Neural cell (in vitro differentiated cells): ENCODE measurements at regions not wholly inside any gene's neighbourhood (a gene's known extent, or its start where the extent isn't known, plus 50 kb on each side); places are given as distances from the start of the nearest gene placed in this dataset.

Experiments
- EP300 ChIP-seq: fragments of 450-650 bp; conservative IDR thresholded peaks from 2 replicates; pipeline ENCODE4 v1.6.1; 2014; ENCODE audit warnings: antibody characterized with exemption, mild to moderate bottlenecking, moderate library complexity; ENCODE audit not compliant: poor library complexity, severe bottlenecking
- EZH2 ChIP-seq: fragments of 200-600, 300-800 bp; shearing (Covaris generic), sonication (generic); IDR thresholded peaks from 2 replicates; pipeline ENCODE4 v1.6.1; 2014; ENCODE audit warnings: antibody characterized with exemption, low read length, borderline replicate concordance, mild to moderate bottlenecking; ENCODE audit not compliant: insufficient read depth, poor library complexity, severe bottlenecking
- POLR2AphosphoS5 ChIP-seq: IDR thresholded peaks from 2 replicates; pipeline ENCODE4 v1.6.1; 2012
- RAD21 ChIP-seq: fragments of 450-650 bp; conservative IDR thresholded peaks from 2 replicates; pipeline ENCODE4 v1.6.1; 2014; ENCODE audit warnings: antibody characterized with exemption, mild to moderate bottlenecking, moderate library complexity
- SMC3 ChIP-seq: fragments of 450-650 bp; conservative IDR thresholded peaks from 2 replicates; pipeline ENCODE4 v1.6.1; 2014; ENCODE audit warnings: antibody characterized with exemption, mild to moderate bottlenecking, moderate library complexity; ENCODE audit not compliant: poor library complexity
- TAF1 ChIP-seq: IDR thresholded peaks from 2 replicates; pipeline ENCODE4 v1.6.1; 2012; ENCODE audit warnings: low read depth
- TF ChIP-seq, protein P1 (sequence below): fragments of 450-650 bp; IDR thresholded peaks from 2 replicates; pipeline ENCODE4 v1.5.1; 2014; ENCODE audit warnings: antibody characterized with exemption, mild to moderate bottlenecking, moderate library complexity; ENCODE audit not compliant: poor library complexity, severe bottlenecking

- no peak for TF ChIP-seq EZH2
- TF ChIP-seq, protein P1, sequence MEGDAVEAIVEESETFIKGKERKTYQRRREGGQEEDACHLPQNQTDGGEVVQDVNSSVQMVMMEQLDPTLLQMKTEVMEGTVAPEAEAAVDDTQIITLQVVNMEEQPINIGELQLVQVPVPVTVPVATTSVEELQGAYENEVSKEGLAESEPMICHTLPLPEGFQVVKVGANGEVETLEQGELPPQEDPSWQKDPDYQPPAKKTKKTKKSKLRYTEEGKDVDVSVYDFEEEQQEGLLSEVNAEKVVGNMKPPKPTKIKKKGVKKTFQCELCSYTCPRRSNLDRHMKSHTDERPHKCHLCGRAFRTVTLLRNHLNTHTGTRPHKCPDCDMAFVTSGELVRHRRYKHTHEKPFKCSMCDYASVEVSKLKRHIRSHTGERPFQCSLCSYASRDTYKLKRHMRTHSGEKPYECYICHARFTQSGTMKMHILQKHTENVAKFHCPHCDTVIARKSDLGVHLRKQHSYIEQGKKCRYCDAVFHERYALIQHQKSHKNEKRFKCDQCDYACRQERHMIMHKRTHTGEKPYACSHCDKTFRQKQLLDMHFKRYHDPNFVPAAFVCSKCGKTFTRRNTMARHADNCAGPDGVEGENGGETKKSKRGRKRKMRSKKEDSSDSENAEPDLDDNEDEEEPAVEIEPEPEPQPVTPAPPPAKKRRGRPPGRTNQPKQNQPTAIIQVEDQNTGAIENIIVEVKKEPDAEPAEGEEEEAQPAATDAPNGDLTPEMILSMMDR = no peak
- no peak for TF ChIP-seq EP300
- TF ChIP-seq RAD21 = no peak
- no peak for TF ChIP-seq POLR2AphosphoS5
- no peak for TF ChIP-seq TAF1
- no peak for TF ChIP-seq SMC3
Observed at GRCh38 chr2:187001248-187001647, 152.3 kb upstream of the ZSWIM2 start.
